PC-9 (cell line): ENCODE measurements at regions not wholly inside any gene's neighbourhood (a gene's known extent, or its start where the extent isn't known, plus 50 kb on each side); places are given as distances from the start of the nearest gene placed in this dataset.

Experiments
- CTCF ChIP-seq: fragments of 200-600 bp; sonication (generic); conservative IDR thresholded peaks from 2 replicates; pipeline ENCODE4 v1.6.1; 2017; ENCODE audit warnings: mixed run types, antibody characterized with exemption, mild to moderate bottlenecking, moderate library complexity
- EZH2 ChIP-seq: fragments of 200-600 bp; sonication (generic); IDR thresholded peaks from 2 replicates; pipeline ENCODE4 v1.8.0; 2017; ENCODE audit warnings: antibody characterized with exemption, low read depth

- no peak for TF ChIP-seq CTCF
- no peak for TF ChIP-seq EZH2
These were observed 1019.4 kb upstream of the ALCAM start for GRCh38 chr3:104347291-104347690.
